ENCODE measurements at regions not wholly inside any gene's neighbourhood (a gene's known extent, or its start where the extent isn't known, plus 50 kb on each side); places are given as distances from the start of the nearest gene placed in this dataset.

DNA sequence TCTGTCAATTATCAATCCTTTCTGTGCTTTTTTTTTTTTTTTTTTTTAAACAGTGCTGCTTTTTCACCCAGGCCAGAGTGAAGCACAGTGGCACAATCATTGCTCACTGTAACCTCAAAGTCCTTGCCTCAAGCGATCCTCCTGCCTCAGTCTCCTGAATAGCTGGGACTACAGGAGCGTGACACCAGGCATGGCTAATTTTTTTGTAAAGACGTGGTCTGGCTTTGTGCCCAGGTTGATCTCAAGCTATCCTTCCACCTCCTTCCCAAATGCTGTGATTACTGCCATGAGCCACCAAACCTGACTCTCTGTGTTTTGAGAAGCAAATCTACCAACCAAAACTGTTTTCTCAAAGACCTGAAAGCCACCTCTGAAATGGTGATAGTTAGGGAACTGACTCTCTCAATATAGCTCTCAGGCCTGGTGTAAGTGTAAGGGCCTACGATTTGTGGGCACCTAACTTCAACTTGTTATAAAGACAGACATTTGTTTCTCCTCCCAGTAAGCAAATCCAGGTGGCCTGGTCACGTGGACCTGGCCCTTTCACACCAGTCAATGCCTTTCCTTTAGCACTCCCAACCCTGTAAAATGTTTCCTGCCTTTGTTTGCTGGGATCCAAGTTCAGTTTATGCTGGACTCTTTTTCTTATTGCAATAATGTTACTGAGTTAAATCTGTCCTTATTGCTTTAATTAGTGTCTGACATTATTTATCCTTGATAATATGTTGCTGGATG lies 2015.9 kb downstream of the PCDH7 start:
- WGBS (ENCODE audit: insufficient coverage): 73% methylated on average over 3 of the region's 5 CpGs
- Histone ChIP-seq H3K9me3 (ENCODE audit: control insufficient read depth, insufficient read depth, low read length) (no peaks in the 10 kb centered on the region), H3K36me3 (ENCODE audit: control insufficient read depth, insufficient read depth, low read length) (no peaks in the 10 kb centered on the region), H3K27ac (ENCODE audit: low read depth, low read length) (no peak overlapping the region), H3K4me1 (ENCODE audit: control insufficient read depth, insufficient read depth, low read length) (no peaks in the 10 kb centered on the region), H3K27me3 (ENCODE audit: control insufficient read depth, insufficient read depth, low read length) (no peaks in the 10 kb centered on the region), H3K4me3 (ENCODE audit: low read depth, low read length) (no peak overlapping the region)
- DNase-seq (ENCODE audit: low read depth in 4 of 6, low spot score in 6 of 6): no peak

DNA sequence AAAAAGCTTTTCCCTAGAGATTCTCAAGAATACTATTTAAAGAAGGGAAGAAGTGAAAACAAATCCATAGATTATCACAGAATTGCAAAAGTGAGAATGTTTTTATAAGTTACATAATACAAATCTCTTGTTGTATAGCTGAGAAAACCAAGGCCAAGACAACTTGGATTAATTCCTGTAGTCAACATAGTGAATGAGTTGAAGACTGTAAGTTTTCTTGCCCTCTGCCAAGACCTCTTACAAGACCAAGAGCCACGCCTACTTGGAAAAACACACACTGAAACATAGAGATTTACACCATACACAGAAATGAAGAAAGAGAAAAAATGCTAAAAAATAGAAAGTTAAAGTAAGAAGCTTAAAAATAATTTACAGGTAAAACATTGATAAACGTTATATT lies 2024.0 kb downstream of the PCDH7 start:
- H3K27me3 ChIP-seq (ENCODE audit: control insufficient read depth, insufficient read depth, low read length): no peaks in the 10 kb centered on the region
- no peaks in the 10 kb centered on the region for H3K4me1 ChIP-seq (ENCODE audit: control insufficient read depth, insufficient read depth, low read length)
- DNase-seq (ENCODE audit: low read depth in 4 of 6, low spot score in 6 of 6): no peak
- no peak overlapping the region for H3K4me3 ChIP-seq (ENCODE audit: low read depth, low read length)
- no peak overlapping the region for H3K27ac ChIP-seq (ENCODE audit: low read depth, low read length)
- no peaks in the 10 kb centered on the region for H3K9me3 ChIP-seq (ENCODE audit: control insufficient read depth, insufficient read depth, low read length)
- no CpG with 5 or more reads among the region's 2 CpGs for WGBS (ENCODE audit: insufficient coverage)
- no peaks in the 10 kb centered on the region for H3K36me3 ChIP-seq (ENCODE audit: control insufficient read depth, insufficient read depth, low read length)

DNA sequence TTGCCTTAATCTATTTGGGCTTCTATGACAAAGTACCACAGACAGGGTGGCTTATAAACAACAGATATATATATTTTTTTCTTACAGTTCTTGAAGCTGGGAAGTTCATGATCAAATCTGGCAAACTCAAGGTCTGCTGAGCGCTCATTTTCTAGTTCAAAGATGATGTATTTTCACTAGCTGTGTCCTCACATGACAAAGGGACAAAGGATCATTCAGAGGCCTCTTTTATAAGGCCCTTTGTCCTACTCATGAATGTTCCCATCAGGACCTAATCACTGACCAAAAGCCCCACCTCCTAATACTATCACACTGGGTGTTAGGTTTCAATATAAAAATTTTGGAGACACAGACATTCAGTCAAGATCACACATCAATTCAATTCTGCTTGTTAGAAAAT lies 2025.2 kb downstream of the PCDH7 start:
- WGBS (ENCODE audit: insufficient coverage): 100% methylated on average over 1 of the region's 1 CpG
- Histone ChIP-seq H3K4me1 (ENCODE audit: control insufficient read depth, insufficient read depth, low read length) (no peaks in the 10 kb centered on the region), H3K27ac (ENCODE audit: low read depth, low read length) (no peak overlapping the region), H3K36me3 (ENCODE audit: control insufficient read depth, insufficient read depth, low read length) (no peaks in the 10 kb centered on the region), H3K4me3 (ENCODE audit: low read depth, low read length) (no peak overlapping the region), H3K27me3 (ENCODE audit: control insufficient read depth, insufficient read depth, low read length) (no peaks in the 10 kb centered on the region), H3K9me3 (ENCODE audit: control insufficient read depth, insufficient read depth, low read length) (no peaks in the 10 kb centered on the region)
- no peak for DNase-seq (ENCODE audit: low read depth in 4 of 6, low spot score in 6 of 6)

DNA sequence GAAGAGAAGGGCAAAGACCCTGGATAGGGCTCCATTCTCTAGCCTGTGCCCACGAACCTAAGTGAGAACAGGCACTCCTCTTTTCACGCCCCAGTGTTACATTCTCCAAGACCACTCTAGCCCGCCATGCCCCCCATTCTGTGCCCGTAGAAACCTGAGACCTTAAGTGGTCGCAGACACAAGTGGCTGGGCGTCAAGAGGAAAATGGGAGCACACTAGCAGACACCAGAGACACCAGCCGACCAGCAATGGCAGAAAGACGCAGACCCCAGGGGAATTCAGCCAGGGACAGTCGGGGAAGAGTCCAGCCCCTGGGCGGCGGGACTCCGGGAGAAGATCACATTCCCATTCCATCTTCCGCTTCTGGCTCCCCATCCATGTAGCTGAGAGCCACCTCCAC lies 2027.9 kb downstream of the PCDH7 start:
- DNase-seq (ENCODE audit: low read depth in 4 of 6, low spot score in 6 of 6): no peak
- Histone ChIP-seq H3K9me3 (ENCODE audit: control insufficient read depth, insufficient read depth, low read length) (no peaks in the 10 kb centered on the region), H3K36me3 (ENCODE audit: control insufficient read depth, insufficient read depth, low read length) (no peaks in the 10 kb centered on the region), H3K27me3 (ENCODE audit: control insufficient read depth, insufficient read depth, low read length) (no peaks in the 10 kb centered on the region), H3K4me3 (ENCODE audit: low read depth, low read length) (no peak overlapping the region), H3K27ac (ENCODE audit: low read depth, low read length) (no peak overlapping the region), H3K4me1 (ENCODE audit: control insufficient read depth, insufficient read depth, low read length) (no peaks in the 10 kb centered on the region)
- WGBS (ENCODE audit: insufficient coverage): 93% methylated on average over 13 of the region's 13 CpGs

DNA sequence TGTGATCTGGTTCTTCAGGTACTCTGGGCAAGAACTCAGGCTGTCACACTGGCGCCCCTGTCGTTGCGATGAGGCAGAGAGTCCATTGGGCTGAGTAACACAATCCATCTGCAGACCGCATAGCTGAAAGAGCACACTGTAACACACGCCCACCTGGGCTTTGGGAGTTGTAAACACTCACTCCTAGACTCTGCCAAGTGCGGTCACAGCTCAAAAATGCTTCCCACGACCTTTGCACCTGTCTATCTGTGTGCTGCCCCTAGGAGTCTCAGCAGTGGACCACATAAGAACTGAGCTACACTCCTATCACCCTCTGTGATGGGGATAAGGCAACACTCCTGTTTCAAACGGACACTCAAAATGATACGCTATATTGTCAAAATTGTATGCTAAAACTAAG lies 2028.3 kb downstream of the PCDH7 start:
- Histone ChIP-seq H3K36me3 (ENCODE audit: control insufficient read depth, insufficient read depth, low read length) (no peaks in the 10 kb centered on the region), H3K4me3 (ENCODE audit: low read depth, low read length) (no peak overlapping the region), H3K4me1 (ENCODE audit: control insufficient read depth, insufficient read depth, low read length) (no peaks in the 10 kb centered on the region), H3K27me3 (ENCODE audit: control insufficient read depth, insufficient read depth, low read length) (no peaks in the 10 kb centered on the region), H3K27ac (ENCODE audit: low read depth, low read length) (no peak overlapping the region), H3K9me3 (ENCODE audit: control insufficient read depth, insufficient read depth, low read length) (no peaks in the 10 kb centered on the region)
- 93% methylated on average over 7 of the region's 9 CpGs for WGBS (ENCODE audit: insufficient coverage)
- no peak for DNase-seq (ENCODE audit: low read depth in 4 of 6, low spot score in 6 of 6)

DNA sequence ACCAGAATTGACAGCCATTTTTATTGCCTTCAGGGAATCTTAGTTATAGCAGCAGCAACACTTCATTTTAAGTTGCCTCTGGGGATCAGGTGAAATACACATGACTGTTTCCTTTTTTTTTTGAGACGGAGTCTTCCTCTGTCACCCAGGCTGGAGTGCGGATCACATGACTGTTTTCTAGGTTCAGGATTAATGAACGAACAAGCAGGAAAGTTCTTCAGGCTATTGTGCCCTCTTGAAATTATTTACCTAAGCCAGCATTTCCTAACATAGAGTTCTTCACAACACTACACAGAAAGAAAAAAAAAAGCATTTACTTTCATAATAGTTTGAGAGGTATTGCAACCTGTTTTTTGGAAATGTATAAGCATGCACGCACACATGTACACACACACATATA lies 2032.8 kb downstream of the PCDH7 start:
- no CpG with 5 or more reads among the region's 4 CpGs for WGBS (ENCODE audit: insufficient coverage)
- DNase-seq (ENCODE audit: low read depth in 4 of 6, low spot score in 6 of 6): no peak
- Histone ChIP-seq H3K4me1 (ENCODE audit: control insufficient read depth, insufficient read depth, low read length) (no peaks in the 10 kb centered on the region), H3K27ac (ENCODE audit: low read depth, low read length) (no peak overlapping the region), H3K9me3 (ENCODE audit: control insufficient read depth, insufficient read depth, low read length) (no peaks in the 10 kb centered on the region), H3K36me3 (ENCODE audit: control insufficient read depth, insufficient read depth, low read length) (no peaks in the 10 kb centered on the region), H3K27me3 (ENCODE audit: control insufficient read depth, insufficient read depth, low read length) (no peaks in the 10 kb centered on the region), H3K4me3 (ENCODE audit: low read depth, low read length) (no peak overlapping the region)

DNA sequence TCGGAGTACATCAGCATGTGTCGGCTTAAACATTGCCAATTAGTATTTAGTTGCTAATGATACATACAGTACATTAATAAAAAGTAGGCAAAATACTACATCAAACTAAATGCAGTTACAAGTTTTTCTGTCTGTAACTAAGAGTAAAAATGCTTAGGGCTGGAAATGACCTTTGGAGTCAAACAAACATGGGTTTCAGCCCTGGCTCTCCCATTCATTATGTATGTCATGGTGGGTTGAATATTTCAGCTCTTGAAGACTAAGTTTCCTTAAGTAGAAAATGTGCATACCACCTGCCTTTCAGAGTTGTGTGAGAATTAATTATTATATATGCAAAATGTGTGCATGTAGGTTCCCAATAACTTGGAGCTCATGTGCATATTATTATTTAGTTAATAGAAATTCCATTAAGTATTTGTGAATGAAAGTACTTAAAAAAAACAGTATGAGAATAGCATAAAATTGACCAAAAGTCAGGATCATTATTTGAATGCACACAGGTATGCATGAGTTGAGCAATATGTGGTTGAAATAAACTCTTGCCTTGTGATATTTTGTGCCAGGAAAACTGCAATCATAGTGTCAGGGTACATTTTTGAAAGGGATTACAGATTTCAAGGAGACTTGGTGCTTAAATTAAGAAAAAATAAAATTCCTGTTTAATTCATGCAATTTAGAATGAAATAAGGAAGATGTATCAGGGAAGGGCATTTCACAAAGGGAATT lies 2048.7 kb downstream of the PCDH7 start:
- Histone ChIP-seq H3K27me3 (ENCODE audit: control insufficient read depth, insufficient read depth, low read length) (no peaks in the 10 kb centered on the region), H3K4me3 (ENCODE audit: low read depth, low read length) (no peak overlapping the region), H3K27ac (ENCODE audit: low read depth, low read length) (no peak overlapping the region), H3K4me1 (ENCODE audit: control insufficient read depth, insufficient read depth, low read length) (no peaks in the 10 kb centered on the region), H3K9me3 (ENCODE audit: control insufficient read depth, insufficient read depth, low read length) (no peaks in the 10 kb centered on the region), H3K36me3 (ENCODE audit: control insufficient read depth, insufficient read depth, low read length) (no peaks in the 10 kb centered on the region)
- no peak for DNase-seq (ENCODE audit: low read depth in 4 of 6, low spot score in 6 of 6)
- no CpG with 5 or more reads among the region's 2 CpGs for WGBS (ENCODE audit: insufficient coverage)

DNA sequence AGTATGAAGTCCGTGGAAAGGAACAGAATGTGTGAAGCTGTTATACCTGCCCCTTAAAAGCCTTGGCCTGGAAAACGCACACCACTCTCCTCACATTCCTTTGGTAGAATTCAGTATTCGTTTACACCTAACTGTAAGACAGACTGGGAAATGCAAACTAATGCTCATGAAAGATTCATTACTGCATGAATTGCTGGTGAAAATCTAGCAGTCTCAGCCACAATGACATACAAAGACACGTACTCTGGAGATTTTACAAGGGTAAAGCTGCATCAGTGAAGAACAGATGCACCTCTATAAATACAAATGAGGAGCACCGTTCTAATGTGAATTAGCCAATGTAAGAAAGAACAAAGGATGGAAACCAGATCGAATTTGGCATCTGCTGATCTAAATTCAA lies 2051.3 kb downstream of the PCDH7 start:
- Histone ChIP-seq H3K9me3 (ENCODE audit: control insufficient read depth, insufficient read depth, low read length) (no peaks in the 10 kb centered on the region), H3K27ac (ENCODE audit: low read depth, low read length) (no peak overlapping the region), H3K4me3 (ENCODE audit: low read depth, low read length) (no peak overlapping the region), H3K27me3 (ENCODE audit: control insufficient read depth, insufficient read depth, low read length) (no peaks in the 10 kb centered on the region), H3K36me3 (ENCODE audit: control insufficient read depth, insufficient read depth, low read length) (no peaks in the 10 kb centered on the region), H3K4me1 (ENCODE audit: control insufficient read depth, insufficient read depth, low read length) (no peaks in the 10 kb centered on the region)
- peak in 2 of 6 donors; percentile 27 to 53 for DNase-seq (ENCODE audit: low read depth in 4 of 6, low spot score in 6 of 6)
- 58% methylated on average over 2 of the region's 6 CpGs for WGBS (ENCODE audit: insufficient coverage)

DNA sequence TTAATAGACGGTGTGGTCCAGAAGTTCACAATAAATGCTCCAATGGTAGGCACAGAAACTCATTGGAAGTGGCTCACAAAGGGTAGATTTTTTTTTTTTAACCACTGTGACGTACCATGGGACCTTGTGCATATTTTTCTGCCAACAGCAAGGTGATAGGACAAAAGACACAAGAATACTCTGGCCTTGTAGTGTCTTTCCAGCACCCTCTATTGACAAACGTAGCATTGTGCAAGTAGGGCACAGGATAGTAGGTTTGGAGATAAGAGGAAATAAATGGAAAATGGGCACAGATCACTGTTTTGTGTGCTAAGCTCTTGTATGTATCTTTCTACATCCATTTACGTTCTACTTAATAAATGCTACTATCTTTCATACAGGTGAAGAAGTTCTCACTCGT lies 2054.9 kb downstream of the PCDH7 start:
- no peak overlapping the region for H3K4me3 ChIP-seq (ENCODE audit: low read depth, low read length)
- H3K27ac ChIP-seq (ENCODE audit: low read depth, low read length): no peak overlapping the region
- WGBS (ENCODE audit: insufficient coverage): 20% methylated on average over 1 of the region's 5 CpGs
- H3K9me3 ChIP-seq (ENCODE audit: control insufficient read depth, insufficient read depth, low read length): no peaks in the 10 kb centered on the region
- DNase-seq (ENCODE audit: low read depth in 4 of 6, low spot score in 6 of 6): no peak
- H3K36me3 ChIP-seq (ENCODE audit: control insufficient read depth, insufficient read depth, low read length): no peaks in the 10 kb centered on the region
- no peaks in the 10 kb centered on the region for H3K27me3 ChIP-seq (ENCODE audit: control insufficient read depth, insufficient read depth, low read length)
- H3K4me1 ChIP-seq (ENCODE audit: control insufficient read depth, insufficient read depth, low read length): no peaks in the 10 kb centered on the region
